NCI-H1092 (cell line): ENCODE measurements at regions not wholly inside any gene's neighbourhood (a gene's known extent, or its start where the extent isn't known, plus 50 kb on each side); places are given as distances from the start of the nearest gene placed in this dataset.
"Not testable (repeated sequence)": the region's sequence is repeated elsewhere in the genome, so short reads cannot be mapped to it uniquely, and the experiment has no call there.

Experiments used
- DNase-seq: peaks from one replicate; lab custom pipeline; 2025; lab: John Stamatoyannopoulos, UW

DNA sequence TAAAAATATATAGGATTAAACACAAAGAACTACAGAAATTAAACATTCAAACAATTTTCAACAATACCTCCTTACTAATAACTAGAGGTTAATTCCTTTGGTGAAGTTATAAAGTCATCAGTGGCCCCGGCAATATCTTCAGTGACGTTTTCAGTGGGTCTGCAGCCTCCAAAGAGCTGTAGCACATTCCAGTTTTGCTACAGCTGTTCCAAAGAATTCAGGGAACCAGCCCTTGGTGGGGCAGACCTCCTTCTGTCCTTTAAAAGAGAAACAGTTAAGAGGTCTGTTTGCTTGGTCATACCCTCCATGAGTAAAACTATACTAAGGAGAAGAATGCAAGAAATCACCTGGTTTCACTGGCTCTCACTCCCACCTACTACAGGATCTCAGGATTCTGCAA is 99.2 kb upstream of the ZDHHC17 start:
- DNase-seq = no peak

DNA sequence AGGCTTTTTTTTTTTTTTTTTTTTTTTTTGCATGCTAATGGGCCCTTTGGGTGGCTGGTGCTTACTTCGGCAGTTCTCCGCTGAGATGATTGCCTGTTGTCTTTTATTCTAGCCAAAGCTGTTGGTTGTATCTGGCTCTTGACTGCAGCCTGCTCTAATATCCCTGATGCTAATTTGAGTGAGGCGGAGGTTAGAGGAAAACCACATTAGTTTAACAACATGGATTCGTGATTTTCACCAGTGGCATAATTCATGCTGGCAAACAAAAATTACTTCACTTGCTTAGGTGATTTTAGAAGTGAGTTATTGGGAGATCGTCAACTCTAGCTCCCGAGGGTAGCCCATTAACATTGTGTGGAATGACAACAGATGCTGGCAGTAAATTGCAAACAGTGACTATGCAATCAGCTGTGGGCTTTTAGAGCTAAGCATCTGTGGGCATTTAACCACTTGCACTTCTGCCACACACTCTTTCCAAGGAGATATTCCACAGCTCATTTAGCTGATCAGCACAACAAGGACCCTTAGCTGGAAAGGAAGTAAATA is 97.6 kb upstream of the ZDHHC17 start:
- no peak for DNase-seq

DNA sequence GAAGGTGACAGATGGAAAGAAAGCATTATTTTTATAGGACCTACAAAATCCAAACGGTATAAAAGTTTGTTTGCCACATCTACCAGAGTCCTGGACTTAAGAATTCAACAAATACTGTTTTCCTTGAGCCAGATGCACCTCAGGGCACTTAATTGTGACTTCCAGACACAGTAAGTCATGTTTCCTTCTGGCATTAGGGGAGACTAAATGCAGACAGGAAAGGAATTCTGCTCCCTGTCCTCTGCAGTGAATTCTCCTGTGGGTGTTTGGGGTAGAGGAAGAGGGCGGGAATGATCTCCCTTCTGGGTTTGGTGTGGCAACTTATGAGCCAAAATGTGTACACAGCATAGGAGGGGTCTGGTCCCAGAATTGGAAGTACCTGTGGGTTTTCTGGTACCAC is 93.9 kb upstream of the ZDHHC17 start:
- no peak for DNase-seq

DNA sequence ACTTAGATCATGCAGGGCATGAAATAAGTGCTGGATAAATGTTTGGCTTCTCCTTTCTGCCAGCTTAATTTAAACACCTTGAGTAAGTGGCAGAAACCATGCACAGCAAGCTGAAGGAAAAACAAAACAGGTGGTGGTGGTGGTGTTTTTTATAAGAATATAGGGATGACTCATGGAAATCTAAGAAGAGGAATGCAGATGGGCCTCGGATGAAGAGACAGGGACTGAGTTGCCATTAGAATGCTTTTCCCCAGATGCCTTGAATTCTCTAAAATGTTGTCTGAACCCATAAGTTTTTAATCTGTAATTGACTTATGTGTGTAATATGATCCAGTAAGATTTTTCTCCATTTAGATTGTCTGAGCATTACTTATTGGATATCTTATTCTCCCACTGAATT is 93.1 kb upstream of the ZDHHC17 start:
- no peak for DNase-seq

DNA sequence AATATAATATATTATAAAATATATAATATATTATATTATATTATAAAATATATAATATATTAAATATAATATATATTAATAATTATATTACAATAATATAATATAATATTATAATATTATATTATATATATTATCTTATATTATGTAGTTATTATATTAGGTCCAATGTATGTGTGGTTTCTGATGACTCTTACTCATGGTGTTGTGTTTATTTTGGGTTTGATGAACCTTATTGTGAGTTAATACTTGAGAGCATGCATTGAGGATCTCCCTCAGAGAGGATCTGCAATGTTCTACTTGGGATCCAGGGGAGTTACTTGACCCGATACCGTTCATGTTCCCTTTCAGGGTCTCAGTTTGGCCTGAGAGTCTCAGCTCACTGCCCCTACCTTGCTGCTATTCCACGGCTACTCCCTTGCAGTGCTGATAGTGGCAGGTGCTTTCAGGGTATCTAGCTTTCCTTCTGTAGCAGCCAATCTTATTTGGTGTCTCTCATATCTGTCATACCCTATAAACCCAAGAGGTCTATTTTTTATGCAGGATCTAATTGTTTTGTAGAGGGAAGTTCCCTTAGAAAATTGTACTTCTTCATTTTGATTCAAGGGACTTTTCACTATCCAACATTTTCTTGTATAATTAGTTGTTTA is 89.1 kb upstream of the ZDHHC17 start:
- no peak for DNase-seq

DNA sequence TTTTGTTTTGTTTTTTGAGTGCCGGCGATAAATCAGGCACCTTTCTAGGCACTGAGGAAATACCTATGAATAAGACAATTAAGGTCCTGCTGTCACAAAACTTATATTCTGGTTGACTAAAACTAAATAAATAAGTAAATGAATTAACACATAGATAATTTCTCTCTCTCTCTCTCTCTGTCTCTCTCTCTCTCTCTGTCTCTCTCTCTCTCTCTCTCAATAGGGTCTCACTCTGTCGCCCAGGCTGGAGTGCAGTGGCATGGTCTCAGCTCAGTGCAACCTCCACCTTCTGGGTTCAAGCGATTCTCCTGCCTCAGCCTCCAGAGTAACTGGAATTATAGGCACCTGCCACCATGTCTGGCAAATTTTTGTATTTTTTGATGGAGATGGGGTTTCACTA is 87.7 kb upstream of the ZDHHC17 start:
- DNase-seq = not testable (repeated sequence)

DNA sequence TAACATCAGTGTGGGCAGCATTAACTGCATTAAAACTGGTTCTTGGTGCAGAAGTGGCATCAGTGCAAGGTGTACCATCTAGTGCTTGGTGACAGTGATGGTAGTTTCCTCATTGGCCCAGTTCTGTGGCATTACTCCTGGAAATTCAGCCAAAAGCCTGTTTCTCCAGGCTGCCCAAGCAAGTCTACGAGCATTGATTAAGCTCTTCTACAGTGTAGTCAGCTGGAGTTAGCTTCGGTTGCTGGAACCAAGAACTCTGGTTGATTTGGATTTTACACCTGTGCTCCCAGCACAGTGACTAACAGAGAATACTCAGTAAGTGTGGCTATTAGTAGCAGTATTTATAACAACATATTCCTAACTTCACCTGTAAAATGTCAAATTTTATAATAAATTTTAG is 84.9 kb upstream of the ZDHHC17 start:
- DNase-seq = no peak

DNA sequence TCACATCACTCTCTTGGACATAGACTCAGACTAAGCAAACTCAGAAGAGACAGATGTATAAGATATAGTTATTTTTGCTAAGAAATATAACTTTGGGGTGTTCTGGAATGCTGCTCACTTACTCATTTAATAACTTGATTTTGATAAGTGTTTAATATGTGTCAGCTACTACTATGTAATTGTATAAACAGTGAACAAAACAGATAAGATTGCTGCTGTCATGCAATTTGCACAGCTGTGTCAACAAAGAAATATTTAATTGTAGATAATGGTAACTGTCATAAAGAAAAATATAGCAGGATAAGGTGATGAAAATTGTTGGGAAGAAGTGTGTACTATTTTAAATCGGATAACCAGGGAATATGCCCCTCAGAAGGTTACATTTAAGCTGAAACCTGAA is 84.1 kb upstream of the ZDHHC17 start:
- DNase-seq = no peak

DNA sequence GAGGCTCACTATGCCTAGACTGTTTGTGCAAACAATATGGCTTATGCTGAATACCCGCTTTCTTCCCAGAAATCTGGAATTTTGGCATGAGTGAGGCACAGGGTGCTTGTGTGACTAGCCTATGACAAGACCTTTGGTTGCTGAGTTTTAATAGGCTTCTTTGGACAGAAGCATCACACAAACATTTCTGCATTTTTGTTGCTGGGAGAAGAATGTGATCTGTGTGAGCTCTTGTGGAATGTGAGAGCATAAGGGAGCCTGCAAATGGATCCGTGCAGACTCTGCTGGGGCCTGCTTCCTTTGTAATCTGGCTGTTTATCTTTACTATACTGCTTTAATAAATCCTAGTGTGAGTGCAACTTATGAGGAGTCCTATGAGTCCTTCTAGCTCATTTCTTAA is 83.0 kb upstream of the ZDHHC17 start:
- DNase-seq = no peak

DNA sequence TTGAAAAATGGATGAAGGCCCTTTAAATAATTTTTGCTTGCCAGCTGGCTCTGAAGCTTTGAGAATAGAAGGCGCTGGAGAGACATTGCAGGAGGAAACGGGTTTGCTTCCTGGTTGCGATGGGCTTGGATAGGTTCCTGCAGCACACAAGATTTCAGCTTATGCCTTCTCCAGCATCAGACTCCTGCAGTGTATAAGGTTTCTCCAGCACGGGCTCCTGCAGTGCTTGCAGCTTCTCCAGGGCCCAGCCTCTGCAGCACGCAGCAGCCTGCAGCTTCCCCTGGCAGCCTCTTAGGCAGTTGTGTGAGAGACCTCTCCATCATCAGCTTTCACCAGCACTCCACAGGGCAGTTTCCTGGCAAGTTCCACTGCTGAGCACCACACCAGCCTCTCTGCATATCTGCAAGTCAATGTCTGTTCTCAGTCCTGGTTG is 78.7 kb upstream of the ZDHHC17 start:
- DNase-seq = peak; percentile 3

DNA sequence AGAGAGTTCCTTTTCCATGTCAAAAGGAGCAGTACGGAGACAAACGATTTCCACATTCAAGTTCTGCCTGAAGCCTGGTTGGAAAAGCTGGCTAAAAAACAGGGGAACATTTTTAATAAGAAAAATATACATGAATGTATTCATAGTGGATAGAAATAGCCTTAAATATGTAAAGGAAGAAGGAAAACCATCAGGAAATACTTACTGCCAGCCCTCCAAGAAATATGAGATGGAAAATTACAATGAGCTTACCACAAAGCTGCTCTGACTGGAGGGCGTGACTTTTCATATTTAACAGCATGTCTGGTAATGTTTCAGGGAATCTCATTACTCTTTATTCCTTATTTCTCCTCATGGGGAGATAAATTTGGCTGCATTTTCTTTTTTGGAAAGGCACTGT is 75.9 kb upstream of the ZDHHC17 start:
- DNase-seq = no peak

DNA sequence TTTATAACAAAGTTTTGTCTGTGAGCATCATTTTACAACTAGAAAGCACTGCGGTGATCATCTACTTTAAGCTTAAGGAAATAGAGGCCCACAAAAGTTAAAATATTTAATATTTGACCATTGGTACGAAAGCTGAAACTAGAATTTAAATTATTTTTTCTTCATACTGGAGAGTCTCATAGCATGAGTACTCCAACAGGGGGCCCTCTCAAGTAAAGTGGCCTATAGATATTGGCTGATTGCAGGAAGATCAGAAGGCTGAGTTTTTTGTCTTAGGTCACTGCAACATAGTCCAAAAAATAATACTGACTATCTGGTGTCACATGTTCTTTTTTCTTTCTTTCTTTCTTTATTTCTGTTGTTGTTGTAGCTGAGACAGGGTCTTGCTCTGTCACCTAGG is 75.3 kb upstream of the ZDHHC17 start:
- DNase-seq = no peak

DNA sequence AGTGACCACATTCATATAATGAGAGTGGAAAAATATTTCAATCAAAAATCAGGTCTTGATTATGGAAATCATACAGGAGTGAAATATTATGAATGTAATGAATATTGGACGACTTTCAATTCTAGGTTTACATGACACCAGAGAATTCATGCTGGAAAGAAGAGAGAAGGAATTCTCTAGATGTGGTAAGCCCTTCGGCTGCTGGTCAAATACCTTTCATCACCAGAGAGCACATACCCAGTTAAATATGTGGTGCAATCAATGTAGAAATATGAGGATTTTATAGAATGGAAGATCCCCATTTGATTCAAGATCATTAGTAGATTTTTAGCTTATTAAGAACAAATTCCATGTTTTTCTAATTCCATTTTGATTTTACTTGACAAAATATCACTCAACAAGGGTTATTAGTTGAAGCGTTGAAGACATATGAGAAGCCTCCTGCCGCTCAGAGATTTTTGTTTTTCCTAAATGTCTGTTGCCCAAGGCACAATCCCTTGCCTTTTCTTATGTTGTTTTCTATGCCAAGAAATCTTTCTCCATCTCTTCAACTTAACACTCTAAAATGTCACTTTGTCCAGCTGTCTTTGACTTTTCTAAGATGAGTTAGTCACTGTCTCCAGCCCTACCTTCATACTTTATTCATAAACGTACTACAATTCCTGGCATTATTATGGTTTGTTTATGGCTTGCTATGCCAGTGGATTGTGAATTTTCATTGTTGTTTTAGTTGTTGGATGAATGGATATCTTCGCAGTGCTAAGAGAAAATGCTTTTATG is 72.8 kb upstream of the ZDHHC17 start:
- DNase-seq = no peak

DNA sequence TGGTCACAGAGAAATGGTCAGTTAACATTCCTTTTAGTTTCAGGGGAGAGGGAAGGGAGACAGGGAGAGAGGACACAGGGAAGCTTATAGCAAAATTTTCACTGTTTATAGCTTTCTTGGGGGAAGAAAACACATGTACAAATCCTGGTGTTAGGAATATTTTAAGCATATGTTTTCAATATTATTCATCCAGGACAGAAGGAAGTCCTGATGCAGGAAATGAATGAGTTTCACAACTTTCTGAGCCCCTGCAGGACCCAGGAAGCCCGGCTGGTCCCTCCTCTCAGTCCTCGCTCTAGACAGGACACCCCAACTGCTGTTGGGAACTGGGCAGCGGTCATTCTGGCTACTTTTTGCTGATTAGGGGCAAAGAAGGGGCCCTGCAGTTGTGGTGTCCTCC is 71.1 kb upstream of the ZDHHC17 start:
- DNase-seq = no peak

DNA sequence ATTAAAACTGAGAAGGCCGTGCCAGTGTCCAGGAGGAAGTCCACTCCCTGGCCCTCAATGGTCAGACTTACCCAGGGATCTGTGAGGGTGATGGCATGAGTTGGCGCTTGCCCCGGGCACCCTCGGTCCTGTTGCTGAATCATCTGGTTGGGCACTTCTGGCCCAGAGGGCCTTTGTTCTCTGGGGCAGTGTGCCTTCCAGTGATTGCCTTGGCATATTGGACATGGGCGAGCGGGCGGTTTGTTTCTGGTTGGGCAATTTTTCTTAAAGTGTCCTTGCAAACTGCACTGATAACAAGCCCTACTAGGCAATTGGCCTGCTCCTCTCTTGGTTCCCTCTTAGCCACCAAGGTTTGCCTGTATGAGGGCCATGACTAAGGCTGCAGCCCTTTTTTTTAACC is 69.5 kb upstream of the ZDHHC17 start:
- DNase-seq = no peak

DNA sequence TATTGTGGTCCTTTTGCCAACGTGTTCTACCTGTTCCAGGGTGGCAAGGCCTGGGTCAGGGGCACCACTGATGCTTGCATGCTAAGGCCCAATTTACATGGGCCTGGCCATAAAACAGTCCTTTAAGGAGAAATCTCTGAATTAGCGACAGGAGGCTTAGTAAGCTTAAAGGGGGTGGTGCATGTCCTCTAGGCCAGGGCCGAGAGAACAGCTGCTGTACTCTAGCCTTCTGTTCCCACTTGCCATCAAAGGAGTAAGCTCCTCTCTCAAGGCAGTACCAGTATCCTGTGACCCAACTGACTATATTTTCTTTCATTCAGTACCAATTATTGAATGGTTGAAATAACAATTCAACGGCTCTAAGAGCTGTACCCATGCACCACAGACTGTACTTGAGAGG is 67.7 kb upstream of the ZDHHC17 start:
- no peak for DNase-seq

DNA sequence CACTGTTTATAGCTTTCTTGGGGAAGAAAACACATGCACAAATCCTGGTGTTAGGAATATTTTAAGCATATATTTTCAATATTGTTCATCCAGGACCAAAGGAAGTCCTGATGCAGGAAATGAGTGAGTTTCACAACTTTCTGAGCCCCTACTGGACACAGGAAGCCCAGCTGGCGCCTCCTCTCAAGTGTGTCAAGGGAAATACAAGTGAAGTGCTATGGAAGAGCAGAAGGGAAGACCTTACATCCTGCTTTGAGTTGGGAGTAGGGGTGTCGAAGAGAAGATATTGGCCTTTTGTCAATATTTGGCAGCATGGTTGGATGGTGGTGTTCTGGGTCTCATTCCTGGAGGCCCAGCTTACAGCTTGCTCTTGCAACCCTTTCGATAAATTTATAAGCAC is 66.1 kb upstream of the ZDHHC17 start:
- no peak for DNase-seq

DNA sequence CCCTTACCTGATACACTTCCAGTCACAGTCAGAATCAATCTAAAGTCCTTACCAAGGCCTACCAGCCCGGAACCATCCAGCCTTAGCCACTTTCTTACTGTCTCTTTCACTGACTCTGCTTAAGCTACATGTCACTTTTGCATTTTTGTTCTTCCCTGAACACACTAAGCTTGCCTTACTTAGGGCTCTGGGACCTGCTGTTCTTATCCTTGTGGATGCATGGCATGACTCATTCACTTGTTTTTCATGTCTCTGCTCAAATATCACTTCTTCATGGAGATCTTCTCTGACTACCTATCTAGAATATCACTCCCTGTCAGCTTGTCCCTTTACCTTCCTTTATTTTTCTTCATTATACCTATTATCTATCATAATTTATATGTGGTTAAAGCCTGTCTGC is 65.6 kb upstream of the ZDHHC17 start:
- DNase-seq = no peak

DNA sequence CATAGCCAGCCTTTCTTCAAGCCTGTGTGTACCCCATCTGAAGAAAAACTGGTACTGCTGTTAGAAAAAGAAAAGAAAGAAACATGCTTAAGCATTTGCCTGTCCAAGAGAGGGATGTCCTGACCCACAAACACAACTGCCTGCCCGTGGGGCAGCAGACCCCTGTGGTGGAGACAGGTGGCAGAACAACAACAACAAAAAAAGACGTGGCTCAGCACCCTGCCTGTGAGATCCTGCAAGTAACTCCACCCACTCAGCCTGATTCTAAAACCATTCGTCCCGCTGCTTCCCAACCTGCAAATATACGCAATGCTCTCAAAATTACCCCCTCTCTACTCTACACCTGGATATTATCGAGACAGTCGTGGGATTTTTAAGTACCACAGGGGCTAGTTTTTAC is 64.9 kb upstream of the ZDHHC17 start:
- DNase-seq = no peak

DNA sequence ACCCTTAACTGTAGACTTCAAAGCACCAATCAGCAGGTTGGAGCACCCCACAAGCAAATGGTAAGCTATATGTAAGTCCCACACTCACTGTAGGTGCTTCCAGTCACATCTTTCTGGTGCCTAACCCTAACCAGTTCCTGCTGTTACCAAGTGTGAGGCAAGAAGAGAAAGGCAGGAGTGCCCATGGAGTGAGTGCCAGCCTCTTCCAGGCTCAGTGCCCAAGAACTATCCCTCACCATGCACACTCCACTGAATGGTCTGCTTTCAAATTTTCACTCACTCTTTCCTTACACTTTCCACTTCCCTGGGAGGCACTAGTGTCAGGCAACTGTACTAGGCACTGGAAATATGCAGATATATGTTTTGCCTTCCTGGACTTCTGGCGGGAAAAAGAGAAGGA is 62.2 kb upstream of the ZDHHC17 start:
- DNase-seq = no peak

DNA sequence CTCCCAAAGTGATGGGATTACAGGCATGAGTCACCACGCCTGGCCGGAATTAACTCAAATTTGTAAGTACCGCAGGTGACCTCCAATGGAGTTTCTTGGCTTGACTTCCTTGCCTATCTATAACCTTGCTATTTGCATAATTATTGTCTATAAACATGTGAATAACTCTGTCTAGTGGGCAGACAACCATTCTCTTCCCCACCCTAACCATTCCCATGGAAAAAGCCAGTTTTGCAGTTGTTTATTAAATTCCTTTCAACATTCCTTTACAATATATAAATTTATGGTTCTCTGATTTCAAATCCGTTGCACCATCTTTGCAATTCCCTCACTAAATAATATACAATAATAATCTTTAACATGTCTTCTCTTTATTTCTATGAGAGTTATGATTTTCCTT is 61.0 kb upstream of the ZDHHC17 start:
- no peak for DNase-seq

DNA sequence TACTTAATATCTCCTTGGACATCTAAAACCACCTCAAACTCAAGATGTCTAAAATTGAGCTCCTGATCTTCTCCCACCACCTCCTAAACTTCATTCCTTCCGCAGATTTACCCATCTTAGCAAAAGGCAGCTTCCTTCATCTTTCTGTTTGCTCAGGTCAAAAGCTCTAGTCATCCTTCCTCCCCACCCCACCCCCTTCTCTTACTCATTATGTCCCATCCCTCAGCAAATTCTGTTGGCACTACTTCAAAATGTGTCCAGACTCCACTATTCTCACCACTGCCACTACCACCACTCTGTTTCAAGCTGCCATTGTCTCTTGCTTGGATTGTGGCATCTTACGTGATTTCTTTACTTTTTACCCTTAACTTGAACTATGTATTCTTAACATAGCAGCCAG is 59.2 kb upstream of the ZDHHC17 start:
- no peak for DNase-seq

DNA sequence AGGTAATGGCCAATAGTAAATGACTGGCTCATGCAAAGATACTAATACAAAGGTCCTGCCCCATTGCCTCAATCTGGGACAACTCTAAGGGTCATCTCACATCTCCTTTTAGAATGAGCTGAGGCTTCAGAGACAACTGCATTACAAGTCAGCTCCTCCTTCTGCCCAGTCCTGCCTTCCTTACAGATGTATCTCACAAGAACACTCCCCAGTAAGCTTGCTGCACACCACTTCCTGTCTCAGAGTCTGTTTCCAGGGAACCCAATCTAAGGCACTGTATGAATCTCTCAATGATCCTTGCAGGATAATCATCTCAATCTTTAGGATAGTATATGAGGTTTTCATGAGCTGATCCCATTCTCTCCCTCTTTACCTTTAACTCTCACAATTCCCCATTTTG is 57.8 kb upstream of the ZDHHC17 start:
- no peak for DNase-seq

DNA sequence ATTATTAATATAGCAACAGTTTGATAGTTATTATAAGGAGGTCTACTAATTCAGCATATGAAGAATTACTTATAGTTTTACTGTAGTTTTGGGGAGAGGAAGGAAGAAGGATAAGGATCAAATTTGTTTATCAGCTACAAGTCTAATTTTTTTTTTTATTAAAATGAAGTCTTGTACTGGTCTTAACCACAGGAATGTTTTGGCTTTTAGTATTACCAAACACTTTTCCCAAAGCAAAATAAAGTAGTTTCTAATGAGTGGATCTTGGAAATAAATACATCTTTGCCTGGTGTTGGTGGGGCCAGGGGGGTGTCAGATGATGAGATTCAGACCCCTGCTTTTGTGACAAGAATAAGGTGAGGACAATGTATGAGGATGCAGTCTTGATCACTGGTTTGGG is 57.2 kb upstream of the ZDHHC17 start:
- no peak for DNase-seq
